A673 (cell line): ENCODE measurements at regions not wholly inside any gene's neighbourhood (a gene's known extent, or its start where the extent isn't known, plus 50 kb on each side); places are given as distances from the start of the nearest gene placed in this dataset.

ENCODE experiments used
- EZH2 ChIP-seq: fragments of 200-600 bp; sonication (generic); IDR thresholded peaks from 2 replicates; pipeline ENCODE4 v1.6.1; 2017; ENCODE audit warnings: borderline replicate concordance, low read depth, mild to moderate bottlenecking, mixed read lengths, antibody characterized with exemption, low read length; ENCODE audit not compliant: poor library complexity, severe bottlenecking
- TF ChIP-seq, protein P1 (sequence below): fragments of 300-800, 200-600 bp; sonication (generic); conservative IDR thresholded peaks from 2 replicates; pipeline ENCODE4 v1.5.1; 2017; ENCODE audit warnings: low read depth, mild to moderate bottlenecking, antibody characterized with exemption, low read length, moderate library complexity, mixed read lengths

- TF ChIP-seq, protein P1, sequence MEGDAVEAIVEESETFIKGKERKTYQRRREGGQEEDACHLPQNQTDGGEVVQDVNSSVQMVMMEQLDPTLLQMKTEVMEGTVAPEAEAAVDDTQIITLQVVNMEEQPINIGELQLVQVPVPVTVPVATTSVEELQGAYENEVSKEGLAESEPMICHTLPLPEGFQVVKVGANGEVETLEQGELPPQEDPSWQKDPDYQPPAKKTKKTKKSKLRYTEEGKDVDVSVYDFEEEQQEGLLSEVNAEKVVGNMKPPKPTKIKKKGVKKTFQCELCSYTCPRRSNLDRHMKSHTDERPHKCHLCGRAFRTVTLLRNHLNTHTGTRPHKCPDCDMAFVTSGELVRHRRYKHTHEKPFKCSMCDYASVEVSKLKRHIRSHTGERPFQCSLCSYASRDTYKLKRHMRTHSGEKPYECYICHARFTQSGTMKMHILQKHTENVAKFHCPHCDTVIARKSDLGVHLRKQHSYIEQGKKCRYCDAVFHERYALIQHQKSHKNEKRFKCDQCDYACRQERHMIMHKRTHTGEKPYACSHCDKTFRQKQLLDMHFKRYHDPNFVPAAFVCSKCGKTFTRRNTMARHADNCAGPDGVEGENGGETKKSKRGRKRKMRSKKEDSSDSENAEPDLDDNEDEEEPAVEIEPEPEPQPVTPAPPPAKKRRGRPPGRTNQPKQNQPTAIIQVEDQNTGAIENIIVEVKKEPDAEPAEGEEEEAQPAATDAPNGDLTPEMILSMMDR = no peak
- no peak for TF ChIP-seq EZH2
Measured at GRCh38 chr12:24544368-24544767, 404.5 kb downstream of the BCAT1 start.
